IMR-90 (cell line): ENCODE measurements at regions not wholly inside any gene's neighbourhood (a gene's known extent, or its start where the extent isn't known, plus 50 kb on each side); places are given as distances from the start of the nearest gene placed in this dataset.

ENCODE experiments used
- ATAC-seq: fragments of 200-7000 bp; cut with Tn5 transposase; 2 replicates; pipeline ENCODE4 v1.9.1; 2020; ENCODE audit warnings: low read depth, mild to moderate bottlenecking, moderate library complexity
- BruUV-seq: library from RNA; stranded (reverse); fragments of 400-500 nt; replicated peaks from 2 replicates; lab custom pipeline; 2021; lab: Mats Ljungman, UMichigan
- CTCF ChIA-PET: fragments of 300-600 bp; formaldehyde crosslinking; extraction: SDS; loops from one replicate; lab custom pipeline; 2021; ENCODE audit warnings: antibody characterized with exemption; lab: Yijun Ruan, JAX
- POLR2A ChIA-PET: fragments of 300-600 bp; sonication (Branson Sonifier 250); formaldehyde crosslinking; loops from one replicate; lab custom pipeline; 2022; ENCODE audit warnings: antibody characterized with exemption; ENCODE audit not compliant: unreplicated experiment; lab: Charles Lee
- DNase-seq: peaks from one replicate; pipeline ENCODE4 v3.0.0; 2013
- H2AFZ ChIP-seq: replicated peaks from 2 replicates; pipeline ENCODE3; 2013; ENCODE audit warnings: low read length, mild to moderate bottlenecking; ENCODE audit not compliant: poor library complexity
- H2AK5ac ChIP-seq: 2 replicates; pipeline ENCODE4 v1.6.1; 2013; ENCODE audit warnings: low read depth, low read length, inconsistent platforms
- H2AK9ac ChIP-seq: replicated peaks from 2 replicates; pipeline ENCODE3; 2013; ENCODE audit warnings: mild to moderate bottlenecking, low read depth, low read length, moderate library complexity; ENCODE audit not compliant: poor library complexity
- H2BK120ac ChIP-seq: 2 replicates; pipeline ENCODE4 v1.6.1; 2013; ENCODE audit warnings: low read depth, low read length, inconsistent platforms
- H2BK15ac ChIP-seq: 3 replicates; pipeline ENCODE4 v1.6.1; 2013; ENCODE audit warnings: low read depth, low read length, inconsistent platforms
- H2BK20ac ChIP-seq: 2 replicates; pipeline ENCODE4 v1.6.1; 2013; ENCODE audit warnings: low read depth, mild to moderate bottlenecking, inconsistent platforms, low read length, moderate library complexity
- H2BK5ac ChIP-seq: 2 replicates; pipeline ENCODE4 v1.6.1; 2013; ENCODE audit warnings: mild to moderate bottlenecking, low read depth, low read length, inconsistent platforms; ENCODE audit not compliant: poor library complexity, severe bottlenecking
- H3K14ac ChIP-seq: replicated peaks from 2 replicates; pipeline ENCODE4 v1.6.1; 2013; ENCODE audit warnings: low read depth, low read length, inconsistent platforms
- H3K18ac ChIP-seq: 2 replicates; pipeline ENCODE4 v1.6.1; 2013; ENCODE audit warnings: low read depth, low read length, control low read depth
- H3K23ac ChIP-seq: 2 replicates; pipeline ENCODE4 v1.6.1; 2013; ENCODE audit warnings: low read depth, low read length, inconsistent platforms
- H3K27ac ChIP-seq: 2 replicates; pipeline ENCODE4 v1.5.1; 2013; ENCODE audit warnings: mild to moderate bottlenecking, control low read depth, low read length; ENCODE audit not compliant: insufficient read depth
- H3K27me3 ChIP-seq: 2 replicates; pipeline ENCODE4 v1.6.1; 2013; ENCODE audit warnings: low read length; ENCODE audit not compliant: control insufficient read depth, insufficient read depth
- H3K36me3 ChIP-seq: 2 replicates; pipeline ENCODE4 v1.6.1; 2013; ENCODE audit warnings: low read length, mixed read lengths; ENCODE audit not compliant: control insufficient read depth, insufficient read depth
- H3K4ac ChIP-seq: 2 replicates; pipeline ENCODE4 v1.6.1; 2013; ENCODE audit warnings: low read depth, low read length, inconsistent platforms
- H3K4me1 ChIP-seq: 2 replicates; pipeline ENCODE4 v1.6.1; 2013; ENCODE audit warnings: low read length, mixed read lengths; ENCODE audit not compliant: control insufficient read depth, insufficient read depth
- H3K4me2 ChIP-seq: 2 replicates; pipeline ENCODE4 v1.6.1; 2013; ENCODE audit warnings: low read depth, mild to moderate bottlenecking, control low read depth, low read length, moderate library complexity
- H3K4me3 ChIP-seq: 2 replicates; pipeline ENCODE4 v1.5.1; 2013; ENCODE audit warnings: low read depth, mild to moderate bottlenecking, control low read depth, low read length, moderate library complexity; ENCODE audit not compliant: insufficient read depth
- H3K56ac ChIP-seq: 2 replicates; pipeline ENCODE4 v1.6.1; 2013; ENCODE audit warnings: low read length, inconsistent platforms; ENCODE audit not compliant: insufficient read depth; ENCODE audit errors: extremely low read depth
- H3K79me1 ChIP-seq, 2 experiments: 2 replicates each; pipeline ENCODE4 v1.6.1; 2013; ENCODE audit warnings: low read length in 2 of 2, inconsistent platforms in 1 of 2, low read depth in 1 of 2
- H3K9ac ChIP-seq: 2 replicates; pipeline ENCODE4 v1.6.1; 2013; ENCODE audit warnings: low read depth, low read length, control low read depth
- H3K9me1 ChIP-seq: 2 replicates; pipeline ENCODE4 v1.6.1; 2013; ENCODE audit warnings: low read length, inconsistent platforms; ENCODE audit not compliant: insufficient read depth
- H3K9me3 ChIP-seq: 2 replicates; pipeline ENCODE4 v1.6.1; 2013; ENCODE audit warnings: low read length; ENCODE audit not compliant: control insufficient read depth, insufficient read depth
- H4K20me1 ChIP-seq: 2 replicates; pipeline ENCODE4 v1.6.1; 2013; ENCODE audit warnings: low read length, inconsistent platforms; ENCODE audit not compliant: insufficient read depth
- H4K5ac ChIP-seq: 2 replicates; pipeline ENCODE4 v1.6.1; 2013; ENCODE audit warnings: mild to moderate bottlenecking, low read depth, low read length, control low read depth
- H4K8ac ChIP-seq, 2 experiments: 2 replicates each; pipeline ENCODE4 v1.6.1; 2013; ENCODE audit warnings: low read depth in 2 of 2, low read length in 2 of 2, control low read depth in 1 of 2, inconsistent platforms in 1 of 2
- H4K91ac ChIP-seq: 2 replicates; pipeline ENCODE4 v1.6.1; 2013; ENCODE audit warnings: low read depth, low read length, inconsistent platforms; ENCODE audit not compliant: insufficient read depth
- CTCF ChIP-seq: conservative IDR thresholded peaks from 2 replicates; pipeline ENCODE4 v1.5.1; 2012; ENCODE audit warnings: mild to moderate bottlenecking, low read depth, low read length, improper control_type of control experiment
- MAFK ChIP-seq: IDR thresholded peaks from 2 replicates; pipeline ENCODE4 v1.6.1; 2012; ENCODE audit warnings: low read depth, low read length, improper control_type of control experiment
- RAD21 ChIP-seq: IDR thresholded peaks from 2 replicates; pipeline ENCODE4 v1.6.1; 2012; ENCODE audit warnings: low read length, improper control_type of control experiment
- RCOR1 ChIP-seq: IDR thresholded peaks from 2 replicates; pipeline ENCODE4 v1.6.1; 2012; ENCODE audit warnings: mild to moderate bottlenecking, low read length, improper control_type of control experiment; ENCODE audit not compliant: insufficient replicate concordance
- SMC3 ChIP-seq: fragments of 150-350 bp; IDR thresholded peaks from 2 replicates; pipeline ENCODE4 v1.6.1; 2016; ENCODE audit warnings: low read depth, mild to moderate bottlenecking, antibody characterized with exemption, low read length, moderate library complexity
- WGBS, 2 experiments: methylation state at CpG; one replicate each; pipeline versions ENCODE4 v1.1.5 to v1.1.7; 2013; ENCODE audit warnings: missing lambda C conversion rate in 2 of 2; ENCODE audit not compliant: insufficient read length in 1 of 2; ENCODE audit errors: extremely low coverage in 2 of 2; 5-methylcytosine and 5-hydroxymethylcytosine counted together
- dilution Hi-C: fragments of 300-500 bp; cut with HindIII; formaldehyde crosslinking; loops from one replicate; pipeline ENCODE4 v1.14.3; 2018; ENCODE audit warnings: low sequenced_read_pairs; ENCODE audit not compliant: unreplicated experiment
- in situ Hi-C: fragments of 300-500 bp; cut with MboI; formaldehyde crosslinking; loops from 3 replicates; pipeline ENCODE4 v1.14.3; 2019; ENCODE audit warnings: low sequenced_read_pairs, inconsistent platforms, mixed read lengths
- intact Hi-C: fragments of 100-400 bp; cut with micrococcal nuclease; formaldehyde crosslinking; loops from 2 replicates; pipeline ENCODE4 v1.10.0; 2022

- no peaks in the 10 kb centered on the region for H3K79me1 ChIP-seq
- in situ Hi-C loops = no loop called here
- no peak overlapping the region for H2BK15ac ChIP-seq
- H3K9me1 ChIP-seq = no peaks in the 10 kb centered on the region; the same call in 1 of the 2 replicates
- no peak overlapping the region for H3K9ac ChIP-seq
- no peak overlapping the region for H4K5ac ChIP-seq
- 73% methylated on average over 8 of the region's 12 CpGs; no CpG with 5 or more reads in 1 of the 2 experiments for WGBS, 2 experiments
- no peak overlapping the region for H3K4ac ChIP-seq
- TF ChIP-seq MAFK (no peak), SMC3 (no peak), RAD21 (no peak), CTCF (no peak), RCOR1 (no peak)
- no peaks in the 10 kb centered on the region for H3K36me3 ChIP-seq
- H3K4me2 ChIP-seq = no peak overlapping the region
- H3K4me1 ChIP-seq = no peaks in the 10 kb centered on the region
- ATAC-seq (no peak), DNase-seq (no peak)
- H3K4me3 ChIP-seq = no peak overlapping the region
- ChIA-PET CTCF (no interaction called here), POLR2A (no interaction called here)
- H4K8ac ChIP-seq = no peak overlapping the region
- H2BK5ac ChIP-seq = no peak overlapping the region
- H2BK20ac ChIP-seq = no peak overlapping the region
- dilution Hi-C loops = no loop called here
- no peaks in the 10 kb centered on the region for H4K20me1 ChIP-seq
- intact Hi-C loops = no loop called here
- no peak overlapping the region for H4K91ac ChIP-seq
- no peak overlapping the region for H2BK120ac ChIP-seq
- H3K18ac ChIP-seq = no peak overlapping the region
- no peak overlapping the region for H3K23ac ChIP-seq
- H3K14ac ChIP-seq = no peak overlapping the region
- peaks cover 80% of the 10 kb centered on the region for H3K27me3 ChIP-seq
- H2AK5ac ChIP-seq = no peak overlapping the region
- H2AK9ac ChIP-seq = no peak overlapping the region
- peaks cover 8% of the 10 kb centered on the region; the same call in 1 of the 2 replicates for H3K9me3 ChIP-seq
- no peak overlapping the region for H2AFZ ChIP-seq
- no peak overlapping the region for H3K27ac ChIP-seq
- BruUV-seq = no TSS peak
- H3K56ac ChIP-seq = no peak overlapping the region
These were observed 66.8 kb upstream of the NEURL1B start for GRCh38 chr5:172573986-172574870.
